GM20000 (cell line): ENCODE measurements at regions not wholly inside any gene's neighbourhood (a gene's known extent, or its start where the extent isn't known, plus 50 kb on each side); places are given as distances from the start of the nearest gene placed in this dataset.

Experiments
- DNase-seq: peaks from one replicate; pipeline ENCODE4 v3.0.0; 2012; ENCODE audit warnings: low spot score
- CTCF ChIP-seq: IDR thresholded peaks from 2 replicates; pipeline ENCODE4 v1.5.1; 2012; ENCODE audit warnings: mild to moderate bottlenecking, control low read depth; ENCODE audit errors: extremely low read depth, missing control alignments

GRCh38 chr5:57398413-57399093, 84.1 kb downstream of the ACTBL2 start:
- TF ChIP-seq CTCF: no peak
- no peak for DNase-seq

GRCh38 chr5:57396701-57397100, 85.9 kb downstream of the ACTBL2 start:
- TF ChIP-seq CTCF: no peak
- DNase-seq: no peak

- no peak for TF ChIP-seq CTCF
- DNase-seq: no peak
Observed at GRCh38 chr5:57394421-57395210, 88.0 kb downstream of the ACTBL2 start.

GRCh38 chr5:57386958-57387357, 95.7 kb downstream of the ACTBL2 start:
- no peak for DNase-seq
- TF ChIP-seq CTCF: no peak

- DNase-seq: no peak
- no peak for TF ChIP-seq CTCF
Observed at GRCh38 chr5:57383093-57383861, 99.3 kb downstream of the ACTBL2 start.

- no peak for TF ChIP-seq CTCF
- DNase-seq: no peak
Observed at GRCh38 chr5:57382655-57383054, 100.0 kb downstream of the ACTBL2 start.

- no peak for TF ChIP-seq CTCF
- no peak for DNase-seq
Observed at GRCh38 chr5:57370376-57370775, 112.2 kb downstream of the ACTBL2 start.
